ENCODE measurements at regions not wholly inside any gene's neighbourhood (a gene's known extent, or its start where the extent isn't known, plus 50 kb on each side); places are given as distances from the start of the nearest gene placed in this dataset.

DNA sequence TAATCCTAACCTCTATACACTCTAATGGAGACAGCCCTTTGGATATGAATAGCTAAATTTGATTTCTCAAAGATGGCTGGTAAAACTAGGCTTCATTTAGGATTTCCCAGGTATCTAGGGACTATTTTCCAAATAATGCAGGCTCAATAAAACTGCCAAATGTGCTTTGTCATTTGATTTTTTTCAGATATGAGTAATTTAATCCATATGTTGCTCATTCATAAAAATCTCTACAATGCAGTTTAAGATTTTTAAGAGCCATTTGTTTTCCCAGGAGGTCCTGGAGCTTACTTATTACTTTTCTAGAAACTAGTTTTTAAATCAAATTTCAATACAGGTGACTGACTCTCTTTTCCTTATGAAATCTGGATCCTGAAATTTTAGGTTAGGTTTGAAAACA, 349.3 kb upstream of the SLC24A2 start:
- Mint-ChIP-seq H3K36me3 (no peaks in the 10 kb centered on the region), H3K9me3 (no peaks in the 10 kb centered on the region), H3K4me3 (no peak overlapping the region), H3K4me1 (ENCODE audit: low read depth) (no peaks in the 10 kb centered on the region), H3K27me3 (no peaks in the 10 kb centered on the region), H3K27ac (no peak overlapping the region)
- ChIA-PET CTCF (interaction anchor here (0.7 kb wide), 1 partner anchor 618 kb away, joined by 5 read pairs; no protein-coding TSS in a partner anchor), POLR2A (no interaction called here)
- intact Hi-C loops (cut with micrococcal nuclease) = no loop called here
- DNase-seq = no peak

DNA sequence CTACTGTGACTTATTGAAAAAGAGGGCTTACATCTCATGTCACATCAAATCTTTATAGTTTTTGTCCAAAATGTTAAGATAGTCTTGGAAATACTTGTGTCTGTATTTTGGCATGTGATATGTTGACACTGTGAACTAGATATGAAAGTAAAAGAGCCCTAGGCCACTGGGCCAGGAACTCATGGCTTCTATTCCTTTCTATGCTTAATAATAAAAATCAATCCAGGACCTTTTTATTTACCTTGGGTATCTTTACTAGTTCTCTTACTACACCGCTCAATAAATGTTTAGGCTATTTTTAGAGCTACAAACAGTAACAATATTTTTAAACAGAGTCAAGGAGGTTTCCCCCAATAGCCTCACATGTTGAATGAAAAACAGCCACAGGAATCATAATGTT, 348.6 kb upstream of the SLC24A2 start:
- Mint-ChIP-seq H3K9me3 (no peaks in the 10 kb centered on the region), H3K27me3 (no peaks in the 10 kb centered on the region), H3K4me3 (no peak overlapping the region), H3K4me1 (ENCODE audit: low read depth) (no peaks in the 10 kb centered on the region), H3K36me3 (no peaks in the 10 kb centered on the region), H3K27ac (no peak overlapping the region)
- POLR2A ChIA-PET = no interaction called here
- CTCF ChIA-PET = no interaction called here
- DNase-seq = no peak
- intact Hi-C loops (cut with micrococcal nuclease) = no loop called here

DNA sequence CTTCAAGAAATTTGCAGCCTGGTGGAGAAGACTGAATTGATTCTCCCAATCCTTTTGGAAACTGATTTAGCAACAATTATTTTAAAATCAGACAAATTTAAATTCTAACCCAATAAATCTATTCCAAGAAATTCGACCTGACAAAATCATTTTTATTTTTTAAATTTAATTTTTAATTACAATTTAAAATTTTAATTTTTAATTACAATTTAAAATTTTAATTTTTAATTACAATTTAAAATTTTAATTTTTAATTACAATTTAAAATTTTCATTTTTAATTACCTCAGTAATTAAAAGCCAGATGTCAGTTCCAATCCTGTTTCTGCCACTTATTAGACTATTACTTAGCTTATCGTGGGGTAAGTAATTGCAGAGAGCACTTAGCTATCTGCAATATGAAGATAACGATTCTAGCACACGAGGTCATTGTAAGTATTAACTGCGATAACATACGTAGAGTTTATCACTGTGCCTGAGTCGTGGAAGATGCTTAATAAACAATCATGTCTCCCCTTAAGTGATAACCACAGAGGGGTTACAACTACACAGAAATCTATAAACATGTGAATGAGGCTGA, 346.4 kb upstream of the SLC24A2 start:
- DNase-seq = no peak
- Mint-ChIP-seq H3K4me3 (no peak overlapping the region), H3K27ac (no peak overlapping the region), H3K36me3 (no peaks in the 10 kb centered on the region), H3K4me1 (ENCODE audit: low read depth) (no peaks in the 10 kb centered on the region), H3K27me3 (no peaks in the 10 kb centered on the region), H3K9me3 (no peaks in the 10 kb centered on the region)
- POLR2A ChIA-PET = no interaction called here
- intact Hi-C loops (cut with micrococcal nuclease) = no loop called here
- CTCF ChIA-PET = no interaction called here

DNA sequence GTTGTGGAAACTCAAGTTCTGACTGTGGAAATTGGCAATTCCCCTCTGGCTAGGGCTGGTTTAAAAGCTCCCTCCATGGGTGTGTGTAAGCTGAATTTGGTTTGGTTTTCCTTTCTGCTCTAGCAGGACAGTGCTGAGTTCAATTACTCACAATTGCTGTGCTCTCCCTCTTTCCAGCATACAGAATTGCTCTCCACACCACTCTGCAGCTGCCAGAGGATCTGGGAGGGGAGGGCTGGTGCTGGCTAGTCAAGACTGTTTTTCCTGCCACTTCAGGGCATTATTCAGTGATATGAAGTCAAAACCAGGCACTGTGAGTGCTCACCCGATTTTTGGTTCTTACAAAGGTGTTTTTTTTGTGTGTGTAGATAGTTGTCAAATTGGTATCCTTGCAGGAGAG, 336.9 kb upstream of the SLC24A2 start:
- ChIA-PET CTCF (no interaction called here), POLR2A (no interaction called here)
- Mint-ChIP-seq H3K4me1 (ENCODE audit: low read depth) (no peaks in the 10 kb centered on the region), H3K4me3 (no peak overlapping the region), H3K27me3 (no peaks in the 10 kb centered on the region), H3K36me3 (no peaks in the 10 kb centered on the region), H3K27ac (no peak overlapping the region), H3K9me3 (no peaks in the 10 kb centered on the region)
- DNase-seq = no peak
- intact Hi-C loops (cut with micrococcal nuclease) = no loop called here

DNA sequence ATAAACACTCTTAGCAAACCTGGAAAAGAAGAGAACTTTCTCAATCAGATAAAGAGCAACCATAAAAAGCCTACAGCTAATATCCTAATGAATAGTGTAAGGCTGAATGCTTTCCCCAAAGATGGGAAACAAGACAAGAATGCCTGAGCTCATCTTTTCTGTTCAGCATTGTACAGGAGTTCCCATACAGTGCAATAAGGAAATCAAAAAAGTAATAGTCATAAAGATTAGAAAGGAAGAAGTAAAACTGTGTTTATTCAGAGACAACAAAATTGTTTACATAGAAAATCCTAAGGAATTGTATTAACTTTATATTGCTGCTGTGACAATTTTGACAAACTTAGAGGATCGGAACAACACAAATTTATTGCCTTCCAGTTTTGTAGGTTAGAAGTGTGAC, 330.7 kb upstream of the SLC24A2 start:
- ChIA-PET POLR2A (no interaction called here), CTCF (no interaction called here)
- Mint-ChIP-seq H3K27me3 (no peaks in the 10 kb centered on the region), H3K4me3 (no peak overlapping the region), H3K9me3 (peaks cover 13% of the 10 kb centered on the region), H3K36me3 (peaks cover 3% of the 10 kb centered on the region), H3K4me1 (ENCODE audit: low read depth) (no peaks in the 10 kb centered on the region), H3K27ac (no peak overlapping the region)
- DNase-seq = no peak
- intact Hi-C loops (cut with micrococcal nuclease) = no loop called here

DNA sequence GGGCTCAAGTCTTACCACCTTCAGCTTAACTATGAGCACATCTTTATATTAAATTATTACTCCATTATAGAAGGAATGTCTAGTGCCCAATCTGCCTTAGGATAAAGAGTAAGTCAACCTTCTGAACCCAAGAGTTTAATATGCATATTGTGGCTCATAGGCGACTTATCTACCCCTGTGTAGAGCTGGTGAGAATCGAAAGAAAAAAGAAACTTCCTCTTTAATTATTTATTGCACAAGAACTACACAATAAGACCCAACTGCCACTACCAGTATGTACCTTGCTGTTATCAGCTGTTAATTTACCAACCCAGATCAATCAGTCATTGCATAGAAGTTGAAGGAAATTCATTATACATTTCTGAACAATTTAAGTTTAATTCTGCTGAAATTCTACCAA, 329.1 kb upstream of the SLC24A2 start:
- H3K9me3 Mint-ChIP-seq = peaks cover 17% of the 10 kb centered on the region
- no peak for DNase-seq
- ChIA-PET CTCF (no interaction called here), POLR2A (no interaction called here)
- intact Hi-C loops (cut with micrococcal nuclease) = no loop called here
- peaks cover 4% of the 10 kb centered on the region for H3K36me3 Mint-ChIP-seq
- no peaks in the 10 kb centered on the region for H3K4me1 Mint-ChIP-seq (ENCODE audit: low read depth)
- H3K27me3 Mint-ChIP-seq = no peaks in the 10 kb centered on the region
- H3K27ac Mint-ChIP-seq = no peak overlapping the region
- H3K4me3 Mint-ChIP-seq = no peak overlapping the region

DNA sequence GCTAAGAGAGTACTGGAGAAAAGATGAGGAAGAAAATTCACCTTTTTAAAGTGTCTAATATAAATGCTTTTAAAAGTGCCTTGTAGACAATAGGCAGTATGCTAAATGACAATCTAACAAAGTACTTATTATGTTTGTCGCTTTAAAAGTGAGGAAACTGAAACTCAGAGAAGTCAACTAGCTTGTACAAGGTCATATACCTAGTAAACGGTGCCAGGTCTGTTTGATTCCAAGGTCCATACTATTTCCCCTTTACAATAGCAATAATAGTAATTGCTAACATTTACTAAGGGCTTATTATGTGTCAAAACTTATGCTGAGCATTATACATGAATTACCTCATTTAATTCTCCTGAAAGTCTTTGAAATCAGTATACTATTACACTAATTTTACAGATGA, 328.6 kb upstream of the SLC24A2 start:
- no peaks in the 10 kb centered on the region for H3K27me3 Mint-ChIP-seq
- DNase-seq = no peak
- ChIA-PET POLR2A (no interaction called here), CTCF (no interaction called here)
- H3K9me3 Mint-ChIP-seq = peaks cover 17% of the 10 kb centered on the region
- H3K36me3 Mint-ChIP-seq = peaks cover 4% of the 10 kb centered on the region
- no peak overlapping the region for H3K4me3 Mint-ChIP-seq
- intact Hi-C loops (cut with micrococcal nuclease) = no loop called here
- no peak overlapping the region for H3K27ac Mint-ChIP-seq
- H3K4me1 Mint-ChIP-seq (ENCODE audit: low read depth) = no peaks in the 10 kb centered on the region

DNA sequence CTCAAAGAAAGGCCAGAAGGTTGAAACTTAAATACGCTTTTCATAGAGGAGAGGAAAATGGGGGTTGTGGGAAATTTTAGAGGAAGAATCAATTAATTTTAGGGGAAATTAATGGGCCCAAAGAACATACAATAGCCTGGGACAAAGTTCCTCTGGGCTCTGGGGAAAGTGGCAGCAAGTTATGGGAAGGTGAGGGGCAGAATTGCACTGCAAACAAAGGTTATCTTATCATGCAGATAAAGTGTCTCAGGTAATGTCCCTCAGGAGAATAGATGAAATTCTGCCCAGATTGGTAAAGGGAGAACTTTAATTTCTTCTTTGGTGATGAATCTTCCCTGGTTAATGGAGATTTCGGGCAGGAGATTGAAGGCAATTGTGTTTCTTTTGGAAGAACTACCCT, 326.1 kb upstream of the SLC24A2 start:
- DNase-seq = no peak
- CTCF ChIA-PET = no interaction called here
- POLR2A ChIA-PET = no interaction called here
- Mint-ChIP-seq H3K9me3 (peaks cover 14% of the 10 kb centered on the region), H3K27ac (no peak overlapping the region), H3K4me3 (no peak overlapping the region), H3K36me3 (peaks cover 4% of the 10 kb centered on the region), H3K4me1 (ENCODE audit: low read depth) (no peaks in the 10 kb centered on the region), H3K27me3 (no peaks in the 10 kb centered on the region)
- intact Hi-C loops (cut with micrococcal nuclease) = no loop called here

DNA sequence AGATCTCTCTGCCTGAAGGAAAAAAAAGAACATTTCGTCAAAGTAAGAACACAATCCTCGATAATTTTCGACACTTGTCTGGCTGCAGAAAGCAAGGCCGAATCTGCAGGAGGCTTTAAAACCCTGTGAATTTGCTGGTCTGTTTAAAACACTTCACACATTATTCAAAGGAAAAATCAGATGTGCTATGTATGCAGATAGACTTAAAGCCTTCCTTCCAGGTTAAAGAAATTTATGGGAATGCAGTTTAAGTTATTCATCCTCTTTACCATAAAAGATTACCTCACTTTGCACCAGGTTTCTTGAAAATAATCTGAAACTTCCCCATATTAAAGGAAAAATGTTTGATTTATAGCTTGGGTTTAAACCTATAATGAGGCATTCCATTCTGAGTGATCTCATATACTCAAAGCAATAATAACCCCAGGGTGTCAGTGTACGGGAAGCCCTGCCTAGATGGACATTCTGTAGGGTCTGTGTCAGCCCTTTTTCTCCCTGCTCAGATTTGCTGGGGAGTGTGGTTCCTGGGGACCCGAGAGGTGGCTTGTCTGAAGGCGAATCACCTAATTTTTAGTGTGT, 323.5 kb upstream of the SLC24A2 start:
- Mint-ChIP-seq H3K27ac (no peak overlapping the region), H3K27me3 (no peaks in the 10 kb centered on the region), H3K36me3 (peaks cover 4% of the 10 kb centered on the region), H3K9me3 (peaks cover 14% of the 10 kb centered on the region), H3K4me1 (ENCODE audit: low read depth) (no peaks in the 10 kb centered on the region), H3K4me3 (no peak overlapping the region)
- intact Hi-C loops (cut with micrococcal nuclease) = no loop called here
- CTCF ChIA-PET = no interaction called here
- POLR2A ChIA-PET = no interaction called here
- DNase-seq = no peak

DNA sequence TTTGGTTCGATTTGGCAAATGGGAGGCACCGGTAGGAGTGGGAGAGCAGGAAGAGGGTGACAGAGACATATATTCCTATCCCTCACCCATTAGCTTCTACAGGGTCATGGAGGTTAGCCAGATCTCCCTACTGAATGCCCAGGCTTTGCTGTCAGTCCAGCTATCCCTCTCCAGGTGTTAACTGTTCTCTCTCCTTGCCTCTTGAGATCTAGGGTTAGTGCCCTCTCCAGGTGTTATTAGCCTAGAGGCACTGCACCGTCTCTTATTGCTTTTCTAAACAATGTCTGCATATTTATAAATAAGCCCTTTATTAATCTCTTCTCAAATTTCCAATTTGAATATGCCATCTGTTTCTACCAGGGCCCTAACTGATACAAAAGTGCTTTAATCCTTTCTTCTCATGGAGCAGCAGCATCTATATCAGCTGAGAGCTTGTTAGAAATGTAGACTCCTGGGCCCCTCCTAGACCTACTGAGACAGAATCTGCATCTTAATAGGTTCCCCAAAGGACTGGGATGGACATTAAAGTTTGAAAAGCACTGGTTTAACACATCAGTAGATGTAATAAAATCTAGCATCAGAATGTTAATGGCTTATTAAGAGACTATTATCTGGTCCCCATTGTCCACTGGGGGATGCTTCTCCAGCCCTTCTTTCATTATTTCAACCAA, 322.5 kb upstream of the SLC24A2 start:
- intact Hi-C loops (cut with micrococcal nuclease) = no loop called here
- ChIA-PET CTCF (no interaction called here), POLR2A (no interaction called here)
- no peak overlapping the region for H3K4me3 Mint-ChIP-seq
- H3K27ac Mint-ChIP-seq = no peak overlapping the region
- peaks cover 4% of the 10 kb centered on the region for H3K36me3 Mint-ChIP-seq
- H3K27me3 Mint-ChIP-seq = no peaks in the 10 kb centered on the region
- DNase-seq = no peak
- no peaks in the 10 kb centered on the region for H3K4me1 Mint-ChIP-seq (ENCODE audit: low read depth)
- peaks cover 14% of the 10 kb centered on the region for H3K9me3 Mint-ChIP-seq

DNA sequence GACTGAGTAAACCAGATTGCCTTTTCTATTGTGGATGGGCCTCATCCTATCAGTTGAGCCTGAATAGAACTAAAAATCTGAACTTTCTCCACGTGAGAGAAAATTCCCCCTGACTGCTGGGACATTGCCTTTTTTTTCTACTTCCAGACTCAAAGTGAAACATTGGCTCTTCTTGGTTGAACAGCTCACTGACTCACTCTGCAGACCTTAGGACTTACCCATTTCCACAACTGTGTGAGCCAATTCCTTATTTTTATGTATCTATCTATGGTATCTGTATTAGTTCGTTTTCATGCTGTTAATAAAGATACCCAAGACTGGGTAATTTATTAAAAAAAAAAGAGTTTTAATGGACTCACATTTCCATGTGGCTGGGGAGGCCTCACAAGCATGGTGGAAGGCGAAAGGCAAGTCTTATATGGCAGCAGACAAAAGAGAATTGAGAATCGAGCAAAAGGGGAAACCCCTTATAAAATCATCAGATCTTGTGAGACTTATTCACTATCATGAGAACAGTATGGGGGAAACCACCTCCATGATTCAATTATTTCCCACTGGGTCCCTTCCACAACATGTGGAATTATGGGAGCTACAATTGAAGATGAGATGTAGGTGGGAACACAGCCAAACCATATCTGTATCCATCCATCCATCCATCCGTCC, 306.7 kb upstream of the SLC24A2 start:
- H3K27me3 Mint-ChIP-seq = no peaks in the 10 kb centered on the region
- no peak overlapping the region for H3K4me3 Mint-ChIP-seq
- no peak for DNase-seq
- ChIA-PET CTCF (no interaction called here), POLR2A (no interaction called here)
- no peaks in the 10 kb centered on the region for H3K4me1 Mint-ChIP-seq (ENCODE audit: low read depth)
- peaks cover 22% of the 10 kb centered on the region for H3K9me3 Mint-ChIP-seq
- no peak overlapping the region for H3K27ac Mint-ChIP-seq
- intact Hi-C loops (cut with micrococcal nuclease) = no loop called here
- H3K36me3 Mint-ChIP-seq = peaks cover 1% of the 10 kb centered on the region

DNA sequence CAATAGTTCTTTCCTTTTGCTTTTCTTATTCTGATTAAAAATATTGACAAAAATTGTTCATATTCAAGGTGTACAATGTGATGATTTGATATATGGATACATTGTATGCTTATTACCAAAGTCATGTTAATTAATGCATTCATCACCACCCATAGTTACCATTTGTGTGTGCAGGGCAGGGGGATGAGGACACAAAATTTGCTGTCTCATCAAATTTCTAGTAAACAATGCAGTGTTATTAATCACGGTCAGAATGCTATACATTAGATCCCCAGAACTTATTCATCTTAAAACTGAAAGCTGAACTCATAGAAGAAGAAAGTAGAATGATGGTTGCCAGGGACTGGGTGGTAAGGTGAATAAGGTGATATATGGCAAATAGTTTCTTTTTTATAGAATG, 303.7 kb upstream of the SLC24A2 start:
- intact Hi-C loops (cut with micrococcal nuclease) = no loop called here
- no peak overlapping the region for H3K4me3 Mint-ChIP-seq
- ChIA-PET CTCF (no interaction called here), POLR2A (no interaction called here)
- H3K4me1 Mint-ChIP-seq (ENCODE audit: low read depth) = no peaks in the 10 kb centered on the region
- H3K9me3 Mint-ChIP-seq = peaks cover 23% of the 10 kb centered on the region
- no peak overlapping the region for H3K27ac Mint-ChIP-seq
- H3K36me3 Mint-ChIP-seq = peaks cover 1% of the 10 kb centered on the region
- no peak for DNase-seq
- H3K27me3 Mint-ChIP-seq = peaks cover 2% of the 10 kb centered on the region

DNA sequence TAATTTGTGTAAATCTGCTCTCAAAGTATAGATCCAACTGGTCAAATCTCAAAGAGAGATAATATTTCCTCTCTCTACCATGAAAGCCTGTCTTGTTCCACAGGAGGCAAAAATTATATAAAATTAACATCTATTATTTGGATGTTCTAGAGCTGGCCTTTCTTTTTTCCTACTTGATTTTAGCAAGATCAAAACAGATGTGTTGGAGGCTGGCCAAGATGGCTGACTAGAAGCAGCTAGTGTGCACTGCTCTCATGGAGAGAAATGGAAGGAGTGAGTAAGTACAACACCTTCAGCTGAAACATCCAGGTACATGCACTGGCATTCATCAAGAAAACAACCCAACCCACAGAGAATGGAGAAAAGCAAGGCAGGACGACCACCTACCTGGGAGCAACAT, 298.6 kb upstream of the SLC24A2 start:
- ChIA-PET CTCF (no interaction called here), POLR2A (no interaction called here)
- H3K4me3 Mint-ChIP-seq = no peak overlapping the region
- H3K36me3 Mint-ChIP-seq = peaks cover 1% of the 10 kb centered on the region
- intact Hi-C loops (cut with micrococcal nuclease) = loop anchor here (10.0 kb wide), 1 partner anchor 63 kb away; no protein-coding TSS in a partner anchor
- no peaks in the 10 kb centered on the region for H3K4me1 Mint-ChIP-seq (ENCODE audit: low read depth)
- peaks cover 17% of the 10 kb centered on the region for H3K9me3 Mint-ChIP-seq
- H3K27me3 Mint-ChIP-seq = peaks cover 2% of the 10 kb centered on the region
- no peak for DNase-seq
- no peak overlapping the region for H3K27ac Mint-ChIP-seq

All from activated CD4-positive, alpha-beta memory T cell treated with anti-CD3 and anti-CD28 coated beads for 36 hours (primary cell).